GM12878 (cell line): ENCODE measurements at regions not wholly inside any gene's neighbourhood (a gene's known extent, or its start where the extent isn't known, plus 50 kb on each side); places are given as distances from the start of the nearest gene placed in this dataset.

Source experiments
- ATAC-seq: fragments of 200-7000 bp; cut with Tn5 transposase; 3 replicates; pipeline ENCODE4 v1.9.1; 2020; ENCODE audit warnings: mild to moderate bottlenecking, moderate library complexity
- BruUV-seq: library from RNA; stranded (reverse); fragments of 400-500 nt; replicated peaks from 2 replicates; lab custom pipeline; 2021; lab: Mats Ljungman, UMichigan
- CTCF ChIA-PET: fragments of 300-600 bp; sonication (Branson Sonifier 250); formaldehyde crosslinking; extraction: SDS; loops from one replicate; lab custom pipeline; 2021; ENCODE audit warnings: inconsistent platforms; lab: Yijun Ruan, JAX
- POLR2A ChIA-PET: fragments of 350-600 bp; formaldehyde crosslinking; extraction: SDS; loops from one replicate; lab custom pipeline; 2021; ENCODE audit warnings: inconsistent platforms; lab: Charles Lee
- RAD21 ChIA-PET: fragments of 300-600 bp; sonication (Branson Sonifier 250); formaldehyde crosslinking; loops from one replicate; lab custom pipeline; 2023; ENCODE audit warnings: antibody characterized with exemption; ENCODE audit not compliant: unreplicated experiment; lab: Charles Lee
- SMC1A ChIA-PET: fragments of 300-600 bp; sonication (Branson Sonifier 250); formaldehyde crosslinking; loops from one replicate; lab custom pipeline; 2023; ENCODE audit not compliant: unreplicated experiment, uncharacterized antibody; lab: Charles Lee
- DNase-seq: peaks from one replicate; pipeline ENCODE4 v3.0.0-alpha.2; 2011; ENCODE audit warnings: low read depth, low spot score
- FAIRE-seq: peaks from 3 replicates; lab custom pipeline; 2011; peaks lifted over from hg19 to GRCh38; lab: Jason Lieb, UNC
- H2AFZ ChIP-seq: 2 replicates; pipeline ENCODE4 v1.6.0; 2011; ENCODE audit warnings: low read depth, low read length, control low read depth; ENCODE audit not compliant: control insufficient read depth
- H3K27ac ChIP-seq: 2 replicates; pipeline ENCODE4 v1.5.1; 2011; ENCODE audit warnings: control low read depth; ENCODE audit not compliant: control insufficient read depth, insufficient read depth
- H3K27me3 ChIP-seq, 2 experiments: replicated peaks in 1 of 2; 2 replicates each; pipeline versions ENCODE4 v1.6.0 to v1.6.1; 2011; ENCODE audit warnings: low read length in 1 of 2; ENCODE audit not compliant: control insufficient read depth in 2 of 2, insufficient read depth in 2 of 2
- H3K36me3 ChIP-seq, 2 experiments: 2 replicates each; pipeline ENCODE4 v1.5.1; 2011; ENCODE audit warnings: low read length in 1 of 2; ENCODE audit not compliant: control insufficient read depth in 2 of 2, insufficient read depth in 2 of 2
- H3K4me1 ChIP-seq: 2 replicates; pipeline ENCODE4 v1.6.1; 2011; ENCODE audit warnings: mild to moderate bottlenecking, low read length, moderate library complexity, mixed read lengths; ENCODE audit not compliant: control insufficient read depth, insufficient read depth
- H3K4me2 ChIP-seq: 2 replicates; pipeline ENCODE4 v1.6.0; 2011; ENCODE audit warnings: control low read depth; ENCODE audit not compliant: control insufficient read depth, insufficient read depth
- H3K4me3 ChIP-seq: fragments of 200-600 bp; sonication (generic); 2 replicates; pipeline ENCODE4 v1.5.1; 2016
- H3K79me2 ChIP-seq: 2 replicates; pipeline ENCODE4 v1.6.0; 2011; ENCODE audit warnings: low read length; ENCODE audit not compliant: control insufficient read depth, insufficient read depth
- H3K9ac ChIP-seq: 2 replicates; pipeline ENCODE4 v1.8.0; 2011; ENCODE audit warnings: low read length, control low read depth, mixed read lengths; ENCODE audit not compliant: control insufficient read depth, insufficient read depth
- H3K9me3 ChIP-seq: replicated peaks from 3 replicates; pipeline ENCODE4 v1.5.1; 2011; ENCODE audit warnings: mild to moderate bottlenecking, low read length; ENCODE audit not compliant: control insufficient read depth, insufficient read depth
- H4K20me1 ChIP-seq: 2 replicates; pipeline ENCODE4 v1.6.0; 2011; ENCODE audit not compliant: control insufficient read depth, insufficient read depth
- BCLAF1 ChIP-seq: fragments of 450-650 bp; IDR thresholded peaks from 2 replicates; pipeline ENCODE4 v1.6.1; 2017; ENCODE audit warnings: antibody characterized with exemption, mild to moderate bottlenecking, moderate library complexity
- CEBPB ChIP-seq, 2 experiments: fragments of 150-350 bp in 1 of 2; IDR thresholded peaks; 2 replicates each; pipeline ENCODE4 v1.6.1; 2012 to 2014; ENCODE audit warnings: low read depth in 2 of 2, low read length in 2 of 2, borderline replicate concordance in 1 of 2, inconsistent platforms in 1 of 2
- NFIC ChIP-seq: IDR thresholded peaks from 2 replicates; pipeline ENCODE4 v1.6.1; 2012; ENCODE audit warnings: low read depth, mild to moderate bottlenecking, inconsistent platforms, low read length, moderate library complexity
- SMARCA5 ChIP-seq: fragments of 450-650 bp; IDR thresholded peaks from 2 replicates; pipeline ENCODE4 v1.6.1; 2017; ENCODE audit warnings: mild to moderate bottlenecking
- SRF ChIP-seq, 2 experiments: IDR thresholded peaks; 2 replicates each; pipeline ENCODE4 v1.6.1; 2011; ENCODE audit warnings: low read depth in 2 of 2, low read length in 2 of 2, mild to moderate bottlenecking in 1 of 2, moderate library complexity in 1 of 2
- STAT3 ChIP-seq: IDR thresholded peaks from 2 replicates; pipeline ENCODE4 v1.6.1; 2011; ENCODE audit warnings: low read depth, low read length, improper control_type of control experiment
- TCF7 ChIP-seq: IDR thresholded peaks from 2 replicates; pipeline ENCODE4 v1.6.1; 2014; ENCODE audit warnings: antibody characterized with exemption, borderline replicate concordance
- ZBTB4 ChIP-seq: fragments of 450-650 bp; formaldehyde crosslinking; IDR thresholded peaks from 2 replicates; pipeline ENCODE4 v1.4.0; 2022; ENCODE audit warnings: mild to moderate bottlenecking, moderate library complexity
- WGBS: methylation state at CpG from one replicate; pipeline ENCODE4 v1.1.6; 2016; ENCODE audit warnings: low lambda C conversion rate; ENCODE audit not compliant: insufficient replicate concordance, insufficient coverage; ENCODE audit errors: missing lambda C conversion rate; 5-methylcytosine and 5-hydroxymethylcytosine counted together
- in situ Hi-C: fragments of 300-500 bp; cut with MboI; formaldehyde crosslinking; loops from 9 replicates; pipeline ENCODE4 v1.14.3; 2018; ENCODE audit warnings: mixed read lengths
- intact Hi-C: fragments of 100-400 bp; cut with micrococcal nuclease; formaldehyde crosslinking; loops from one replicate; pipeline ENCODE4 v1.14.2; 2022; ENCODE audit not compliant: unreplicated experiment
- TF ChIP-seq, protein P1 (sequence below): IDR thresholded peaks from 2 replicates; pipeline ENCODE4 v1.6.1; 2012; ENCODE audit warnings: improper control_type of control experiment, low read depth, low read length; ENCODE audit not compliant: insufficient replicate concordance
- TF ChIP-seq, protein P2 (sequence below): IDR thresholded peaks from 2 replicates; pipeline ENCODE4 v1.6.1; 2012; ENCODE audit warnings: low read depth, low read length, improper control_type of control experiment

DNA sequence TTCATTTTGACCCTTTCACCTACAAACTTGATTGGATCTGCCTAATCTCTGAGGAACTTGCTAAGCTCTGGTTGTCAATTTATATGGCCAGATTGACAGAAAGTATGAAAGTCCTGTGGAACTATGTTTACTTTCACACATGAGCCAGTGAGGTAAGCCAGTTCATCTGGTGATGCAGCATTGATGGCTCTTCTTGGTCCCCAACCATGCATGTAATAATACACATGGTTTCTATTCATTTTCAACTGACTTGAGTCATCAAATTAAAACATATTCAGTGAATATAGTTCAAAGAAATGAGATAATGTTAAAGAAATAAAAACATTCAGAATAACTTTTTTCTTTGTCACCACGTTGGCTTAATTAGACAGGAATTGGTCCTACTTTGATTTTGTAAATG lies 336.1 kb upstream of the THBS1 start (continued):
- no peak for TF ChIP-seq BCLAF1

- H3K9ac ChIP-seq, result no peak overlapping the region
- WGBS, result 0% methylated on average over 1 of the region's 1 CpG
- in situ Hi-C loops (no loop called here), intact Hi-C loops (no loop called here)
- no peaks in the 10 kb centered on the region for H4K20me1 ChIP-seq
- H3K4me1 ChIP-seq, result no peaks in the 10 kb centered on the region
- FAIRE-seq, result no peak
- no peak for ATAC-seq
- no peaks in the 10 kb centered on the region for H3K36me3 ChIP-seq
- H2AFZ ChIP-seq, result no peak overlapping the region
- ChIA-PET RAD21 (no interaction called here), CTCF (no interaction called here), POLR2A (no interaction called here), SMC1A (no interaction called here)
- no peak for DNase-seq
- no peak overlapping the region for H3K4me2 ChIP-seq
- no peaks in the 10 kb centered on the region for H3K79me2 ChIP-seq
- no peak overlapping the region for H3K27ac ChIP-seq
- no peaks in the 10 kb centered on the region for H3K9me3 ChIP-seq
- H3K4me3 ChIP-seq, result no peak overlapping the region
- H3K27me3 ChIP-seq, result no peaks in the 10 kb centered on the region
- no TSS peak for BruUV-seq
- TF ChIP-seq SRF (IDR thresholded peaks at IDR 0.05; ENCODE audit: low read depth in 2 of 2, low read length in 2 of 2) (no peak), CEBPB (IDR thresholded peaks at IDR 0.05; ENCODE audit: borderline replicate concordance in 1 of 2, low read depth in 2 of 2, low read length in 2 of 2) (no peak), ZBTB4 (CRISPR knock-in tag) (no peak), NFIC (no peak), STAT3 (no peak), TCF7 (no peak), SMARCA5 (no peak)
- TF ChIP-seq, protein P1, sequence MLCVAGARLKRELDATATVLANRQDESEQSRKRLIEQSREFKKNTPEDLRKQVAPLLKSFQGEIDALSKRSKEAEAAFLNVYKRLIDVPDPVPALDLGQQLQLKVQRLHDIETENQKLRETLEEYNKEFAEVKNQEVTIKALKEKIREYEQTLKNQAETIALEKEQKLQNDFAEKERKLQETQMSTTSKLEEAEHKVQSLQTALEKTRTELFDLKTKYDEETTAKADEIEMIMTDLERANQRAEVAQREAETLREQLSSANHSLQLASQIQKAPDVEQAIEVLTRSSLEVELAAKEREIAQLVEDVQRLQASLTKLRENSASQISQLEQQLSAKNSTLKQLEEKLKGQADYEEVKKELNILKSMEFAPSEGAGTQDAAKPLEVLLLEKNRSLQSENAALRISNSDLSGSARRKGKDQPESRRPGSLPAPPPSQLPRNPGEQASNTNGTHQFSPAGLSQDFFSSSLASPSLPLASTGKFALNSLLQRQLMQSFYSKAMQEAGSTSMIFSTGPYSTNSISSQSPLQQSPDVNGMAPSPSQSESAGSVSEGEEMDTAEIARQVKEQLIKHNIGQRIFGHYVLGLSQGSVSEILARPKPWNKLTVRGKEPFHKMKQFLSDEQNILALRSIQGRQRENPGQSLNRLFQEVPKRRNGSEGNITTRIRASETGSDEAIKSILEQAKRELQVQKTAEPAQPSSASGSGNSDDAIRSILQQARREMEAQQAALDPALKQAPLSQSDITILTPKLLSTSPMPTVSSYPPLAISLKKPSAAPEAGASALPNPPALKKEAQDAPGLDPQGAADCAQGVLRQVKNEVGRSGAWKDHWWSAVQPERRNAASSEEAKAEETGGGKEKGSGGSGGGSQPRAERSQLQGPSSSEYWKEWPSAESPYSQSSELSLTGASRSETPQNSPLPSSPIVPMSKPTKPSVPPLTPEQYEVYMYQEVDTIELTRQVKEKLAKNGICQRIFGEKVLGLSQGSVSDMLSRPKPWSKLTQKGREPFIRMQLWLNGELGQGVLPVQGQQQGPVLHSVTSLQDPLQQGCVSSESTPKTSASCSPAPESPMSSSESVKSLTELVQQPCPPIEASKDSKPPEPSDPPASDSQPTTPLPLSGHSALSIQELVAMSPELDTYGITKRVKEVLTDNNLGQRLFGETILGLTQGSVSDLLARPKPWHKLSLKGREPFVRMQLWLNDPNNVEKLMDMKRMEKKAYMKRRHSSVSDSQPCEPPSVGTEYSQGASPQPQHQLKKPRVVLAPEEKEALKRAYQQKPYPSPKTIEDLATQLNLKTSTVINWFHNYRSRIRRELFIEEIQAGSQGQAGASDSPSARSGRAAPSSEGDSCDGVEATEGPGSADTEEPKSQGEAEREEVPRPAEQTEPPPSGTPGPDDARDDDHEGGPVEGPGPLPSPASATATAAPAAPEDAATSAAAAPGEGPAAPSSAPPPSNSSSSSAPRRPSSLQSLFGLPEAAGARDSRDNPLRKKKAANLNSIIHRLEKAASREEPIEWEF, result no peak
- TF ChIP-seq, protein P2, sequence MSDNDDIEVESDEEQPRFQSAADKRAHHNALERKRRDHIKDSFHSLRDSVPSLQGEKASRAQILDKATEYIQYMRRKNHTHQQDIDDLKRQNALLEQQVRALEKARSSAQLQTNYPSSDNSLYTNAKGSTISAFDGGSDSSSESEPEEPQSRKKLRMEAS, result no peak
Observed at GRCh38 chr15:39246523-39246922, 334.4 kb upstream of the THBS1 start.
